VCaP (cell line): ENCODE measurements at regions not wholly inside any gene's neighbourhood (a gene's known extent, or its start where the extent isn't known, plus 50 kb on each side); places are given as distances from the start of the nearest gene placed in this dataset.

Experiments
- H3K27ac ChIP-seq: fragments of 450-650 bp; 2 replicates; pipeline ENCODE4 v1.5.1; 2017
- CTCF ChIP-seq: fragments of 450-650 bp; conservative IDR thresholded peaks from 2 replicates; pipeline ENCODE4 v1.5.1; 2017; ENCODE audit warnings: mild to moderate bottlenecking, moderate library complexity

DNA sequence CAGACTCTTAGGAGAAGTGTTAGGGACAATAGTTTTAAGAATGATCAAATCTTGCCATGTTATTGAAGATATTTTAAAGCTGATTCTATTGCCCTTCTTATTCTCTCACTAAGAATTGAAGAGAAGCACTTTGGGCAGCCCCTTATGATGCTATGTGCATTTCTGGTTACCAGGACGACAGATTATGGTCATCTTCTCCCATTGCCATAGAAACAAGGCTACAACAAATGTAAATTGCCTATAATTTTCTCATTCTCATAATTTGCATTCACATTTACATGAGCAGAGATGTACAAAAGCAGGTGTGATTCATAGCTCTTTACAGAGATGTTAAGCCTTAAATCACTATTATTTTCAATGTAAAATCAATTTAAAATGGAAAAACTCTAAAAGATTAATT is 137.3 kb upstream of the PCDH9 start:
- H3K27ac ChIP-seq = no peak overlapping the region
- TF ChIP-seq CTCF = no peak

DNA sequence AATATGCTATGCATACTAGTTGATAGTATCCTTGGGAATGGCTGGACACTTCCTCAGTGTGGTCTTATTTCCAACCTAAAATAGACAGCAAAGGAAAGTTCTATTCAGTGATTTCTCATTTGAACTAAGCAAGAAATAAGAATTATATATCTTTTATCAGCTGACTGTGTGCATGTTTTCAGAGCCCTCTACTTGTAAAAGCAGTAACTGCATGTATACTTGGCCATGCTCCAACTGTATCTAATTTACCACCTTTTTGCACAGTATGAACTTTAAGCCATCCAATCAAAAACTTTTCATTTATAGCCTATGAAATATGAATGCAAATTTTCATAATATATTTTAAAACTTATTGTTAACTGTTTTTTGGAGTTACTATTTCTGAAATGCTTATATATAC is 136.4 kb upstream of the PCDH9 start:
- peak; percentile 38; the same call in 1 of the 2 replicates for TF ChIP-seq CTCF
- H3K27ac ChIP-seq = no peak overlapping the region

- no peak overlapping the region for H3K27ac ChIP-seq
- no peak for TF ChIP-seq CTCF
Observed at GRCh38 chr13:67355812-67356476, 125.8 kb upstream of the PCDH9 start.

DNA sequence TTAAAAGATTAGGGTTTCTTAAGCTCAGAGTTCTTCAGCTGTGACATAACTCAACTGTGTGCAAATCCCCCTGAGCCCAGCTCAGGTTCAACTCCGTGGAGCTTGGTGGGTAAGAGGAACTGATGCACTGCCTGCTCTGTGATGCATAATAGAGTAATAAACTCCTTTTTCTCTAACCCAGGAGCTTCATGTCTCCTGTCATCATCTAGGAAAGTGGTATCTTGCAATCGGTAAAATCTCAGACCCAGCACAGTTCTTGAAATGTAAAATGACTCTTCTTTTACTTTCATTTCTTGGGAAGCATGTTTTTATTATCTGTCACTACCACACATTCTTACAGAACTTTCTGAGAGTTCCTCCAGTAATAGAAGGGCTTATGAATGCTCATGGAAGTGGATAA is 123.8 kb upstream of the PCDH9 start:
- no peak for TF ChIP-seq CTCF
- no peak overlapping the region for H3K27ac ChIP-seq

DNA sequence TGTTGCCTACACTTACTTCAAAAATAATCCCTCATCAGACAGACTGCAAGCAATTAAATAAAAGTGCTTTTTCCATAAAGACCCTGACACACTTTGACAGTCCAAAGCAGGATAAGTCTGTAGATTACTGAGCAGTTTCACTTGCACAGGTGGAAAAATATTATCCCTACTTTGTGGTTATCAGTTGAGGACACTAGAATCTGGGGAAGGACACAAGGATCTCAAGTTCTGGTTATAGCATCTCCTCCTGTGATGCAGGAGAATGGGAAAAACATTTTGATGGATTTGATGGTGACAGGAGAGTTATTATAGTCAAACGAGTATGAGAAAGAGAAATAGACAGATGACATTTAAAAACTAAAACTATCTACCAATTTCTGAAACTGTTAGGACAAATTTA is 122.9 kb upstream of the PCDH9 start:
- TF ChIP-seq CTCF = no peak

DNA sequence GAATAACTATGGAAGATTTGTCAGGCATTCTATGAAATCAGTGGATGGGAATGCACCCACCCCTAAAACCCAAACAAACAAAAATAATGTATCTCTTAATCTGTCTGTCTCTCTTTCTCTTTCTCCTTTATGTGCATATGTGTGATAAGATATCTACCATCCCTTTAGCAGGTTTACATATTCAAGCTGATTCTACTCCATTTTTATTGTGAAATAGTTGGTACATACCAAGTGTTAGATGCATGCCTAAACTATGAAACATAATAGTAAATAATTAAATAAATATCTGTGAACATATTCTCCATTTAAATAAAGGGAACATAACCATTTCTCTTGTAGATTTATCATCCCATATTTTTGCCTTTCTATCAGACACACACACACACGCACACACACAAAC is 121.8 kb upstream of the PCDH9 start:
- H3K27ac ChIP-seq = no peak overlapping the region
- TF ChIP-seq CTCF = no peak

More for the DNA sequence above, 122.9 kb upstream of the PCDH9 start:
- no peak overlapping the region for H3K27ac ChIP-seq

GRCh38 chr13:67351114-67351513 is 121.0 kb upstream of the PCDH9 start:
- no peak overlapping the region for H3K27ac ChIP-seq
- no peak for TF ChIP-seq CTCF
